Transverse colon (tissue), 4 donors: ENCODE measurements at regions not wholly inside any gene's neighbourhood (a gene's known extent, or its start where the extent isn't known, plus 50 kb on each side); places are given as distances from the start of the nearest gene placed in this dataset.

Experiments used
- DNase-seq: peaks from one replicate; pipeline ENCODE4 v3.0.0-alpha.2; 2019
- H3K27ac ChIP-seq, 4 donors: fragments of 200-600 bp; sonication (generic); 2 replicates each; pipeline ENCODE4 v1.5.1; 2016 to 2018; ENCODE audit warnings: inconsistent platforms in 4 of 4
- H3K27me3 ChIP-seq: fragments of 200-600 bp; sonication (generic); 2 replicates; pipeline ENCODE4 v1.5.1; 2017; ENCODE audit warnings: inconsistent platforms
- H3K36me3 ChIP-seq, 4 donors: fragments of 200-600 bp; sonication (generic); 2 replicates each; pipeline ENCODE4 v1.5.1; 2017 to 2019; ENCODE audit warnings: inconsistent platforms in 4 of 4
- H3K4me1 ChIP-seq, 4 donors: fragments of 200-600 bp; sonication (generic); 2 replicates each; pipeline ENCODE4 v1.5.1; 2017 to 2020; ENCODE audit warnings: inconsistent platforms in 4 of 4
- H3K4me3 ChIP-seq, 4 donors: fragments of 200-600 bp; sonication (generic); 1 replicate in 1 of 4; 2 replicates in 3 of 4; pipeline versions ENCODE4 v1.5.1 to v1.6.1; 2017 to 2019; ENCODE audit warnings: inconsistent platforms in 4 of 4
- H3K9me3 ChIP-seq, 2 donors: fragments of 200-600 bp; sonication (generic); 2 replicates each; pipeline ENCODE4 v1.5.1; 2017 to 2019; ENCODE audit warnings: inconsistent platforms in 2 of 2
- CTCF ChIP-seq, 5 experiments: fragments of 200-600 bp in 3 of 5; fragments of 450-650 bp in 2 of 5; sonication (generic) in 3 of 5; IDR thresholded peaks; 1 replicate in 2 of 5; 2 replicates in 3 of 5; pipeline ENCODE4 v1.5.1; 2016 to 2017; ENCODE audit warnings: antibody characterized with exemption in 5 of 5, inconsistent platforms in 3 of 5, mild to moderate bottlenecking in 2 of 5, moderate library complexity in 1 of 5
- EP300 ChIP-seq: sonication (generic); formaldehyde crosslinking; IDR thresholded peaks from one replicate; pipeline ENCODE4 v1.6.1; 2017; ENCODE audit warnings: antibody characterized with exemption, low read depth
- POLR2A ChIP-seq: fragments of 450-650 bp; IDR thresholded peaks from one replicate; pipeline ENCODE4 v1.6.1; 2016; ENCODE audit warnings: antibody characterized with exemption, mild to moderate bottlenecking, moderate library complexity
- POLR2AphosphoS5 ChIP-seq, 3 donors: sonication (generic); formaldehyde crosslinking; IDR thresholded peaks; one replicate each; pipeline ENCODE4 v1.6.1; 2016; ENCODE audit warnings: antibody characterized with exemption in 3 of 3
- WGBS, 2 donors: methylation state at CpG; one replicate each; pipeline ENCODE4 v1.1.5; 2018; ENCODE audit warnings: low coverage in 1 of 2; 5-methylcytosine and 5-hydroxymethylcytosine counted together
- in situ Hi-C, 4 donors: fragments of 200-750 bp; cut with MboI; loops; one replicate each; pipeline versions ENCODE4 v1.15.0 to v1.15.1; 2017; ENCODE audit warnings: low sequenced_read_pairs in 3 of 4, low pct_ligation_motif_present in 1 of 4, low pct_unique_long_range_greater_than_20kb in 1 of 4
- intact Hi-C: fragments of 100-400 bp; cut with DNase I; formaldehyde crosslinking; loops from one replicate; pipeline ENCODE4 v1.15.1; 2023; ENCODE audit warnings: low total_unique reads

GRCh38 chr18:11398625-11399024 is 210.8 kb upstream of the SLC35G4 start:
- Histone ChIP-seq H3K4me1 (no peaks in the 10 kb centered on the region), H3K9me3 (no peaks in the 10 kb centered on the region), H3K36me3 (no peaks in the 10 kb centered on the region), H3K4me3 (no peak overlapping the region), H3K27me3 (no peaks in the 10 kb centered on the region), H3K27ac (no peak overlapping the region)
- no peak for DNase-seq
- no peak for TF ChIP-seq CTCF (IDR thresholded peaks at IDR 0.05)
- WGBS, 2 donors, result 69 to 72% methylated on average over 3 of the region's 3 CpGs
- in situ Hi-C loops (no loop called here), intact Hi-C loops (no loop called here)

GRCh38 chr18:11392980-11393885 is 216.2 kb upstream of the SLC35G4 start:
- intact Hi-C loops (no loop called here), in situ Hi-C loops (no loop called here)
- no peaks in the 10 kb centered on the region for H3K4me1 ChIP-seq
- DNase-seq, result no peak
- H3K4me3 ChIP-seq, result no peak overlapping the region
- no peaks in the 10 kb centered on the region for H3K36me3 ChIP-seq
- no peak overlapping the region for H3K27ac ChIP-seq
- H3K9me3 ChIP-seq, result no peaks in the 10 kb centered on the region
- no peaks in the 10 kb centered on the region for H3K27me3 ChIP-seq
- TF ChIP-seq EP300 (no peak), POLR2AphosphoS5 (IDR thresholded peaks at IDR 0.05) (no peak), POLR2A (no peak), CTCF (IDR thresholded peaks at IDR 0.05) (no peak)
- 37 to 63% methylated on average over 4 to 9 of the region's 9 CpGs for WGBS, 2 donors

GRCh38 chr18:11392292-11392691 is 217.1 kb upstream of the SLC35G4 start:
- Histone ChIP-seq H3K4me1 (no peaks in the 10 kb centered on the region), H3K36me3 (no peaks in the 10 kb centered on the region), H3K9me3 (no peaks in the 10 kb centered on the region), H3K4me3 (no peak overlapping the region), H3K27ac (no peak overlapping the region), H3K27me3 (no peaks in the 10 kb centered on the region)
- 78 to 84% methylated on average over 3 to 6 of the region's 6 CpGs for WGBS, 2 donors
- TF ChIP-seq POLR2A (no peak), POLR2AphosphoS5 (IDR thresholded peaks at IDR 0.05) (no peak), CTCF (IDR thresholded peaks at IDR 0.05) (no peak), EP300 (no peak)
- no peak for DNase-seq
- in situ Hi-C loops, result no loop called here
- intact Hi-C loops, result no loop called here

DNA sequence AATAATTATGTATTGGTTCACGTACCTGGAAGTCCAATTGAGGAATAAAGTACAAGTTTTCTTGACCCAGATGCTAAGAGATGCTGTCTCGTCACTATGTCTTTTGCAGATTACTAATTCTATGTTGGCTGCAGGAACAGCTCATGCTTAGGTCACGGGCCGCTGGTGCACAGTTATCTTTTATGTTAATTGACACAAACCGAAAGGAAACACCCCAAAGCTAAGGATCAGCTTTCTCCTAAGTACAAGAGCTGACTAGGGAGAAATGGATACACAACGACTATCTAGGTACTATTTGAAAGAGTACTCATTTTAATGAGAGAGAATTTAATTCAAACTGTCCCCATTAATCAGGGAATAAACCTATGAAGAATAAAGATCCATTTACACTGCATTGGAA is 217.7 kb upstream of the SLC35G4 start:
- no peaks in the 10 kb centered on the region for H3K27me3 ChIP-seq
- no peaks in the 10 kb centered on the region for H3K9me3 ChIP-seq
- TF ChIP-seq POLR2AphosphoS5 (IDR thresholded peaks at IDR 0.05) (no peak), EP300 (no peak), POLR2A (no peak), CTCF (IDR thresholded peaks at IDR 0.05) (no peak)
- H3K4me3 ChIP-seq, result no peak overlapping the region
- intact Hi-C loops (no loop called here), in situ Hi-C loops (no loop called here)
- WGBS, 2 donors, result 78 to 85% methylated on average over 5 to 6 of the region's 6 CpGs
- H3K4me1 ChIP-seq, result no peaks in the 10 kb centered on the region
- no peaks in the 10 kb centered on the region for H3K36me3 ChIP-seq
- no peak for DNase-seq
- no peak overlapping the region for H3K27ac ChIP-seq
